GM20431 (cell line): ENCODE measurements at regions not wholly inside any gene's neighbourhood (a gene's known extent, or its start where the extent isn't known, plus 50 kb on each side); places are given as distances from the start of the nearest gene placed in this dataset.

ENCODE experiments used
- in situ Hi-C: fragments of 300-500 bp; cut with MseI, MboI; formaldehyde crosslinking; loops from one replicate; pipeline ENCODE4 v1.15.0; 2020; ENCODE audit warnings: low sequenced_read_pairs; ENCODE audit not compliant: unreplicated experiment

DNA sequence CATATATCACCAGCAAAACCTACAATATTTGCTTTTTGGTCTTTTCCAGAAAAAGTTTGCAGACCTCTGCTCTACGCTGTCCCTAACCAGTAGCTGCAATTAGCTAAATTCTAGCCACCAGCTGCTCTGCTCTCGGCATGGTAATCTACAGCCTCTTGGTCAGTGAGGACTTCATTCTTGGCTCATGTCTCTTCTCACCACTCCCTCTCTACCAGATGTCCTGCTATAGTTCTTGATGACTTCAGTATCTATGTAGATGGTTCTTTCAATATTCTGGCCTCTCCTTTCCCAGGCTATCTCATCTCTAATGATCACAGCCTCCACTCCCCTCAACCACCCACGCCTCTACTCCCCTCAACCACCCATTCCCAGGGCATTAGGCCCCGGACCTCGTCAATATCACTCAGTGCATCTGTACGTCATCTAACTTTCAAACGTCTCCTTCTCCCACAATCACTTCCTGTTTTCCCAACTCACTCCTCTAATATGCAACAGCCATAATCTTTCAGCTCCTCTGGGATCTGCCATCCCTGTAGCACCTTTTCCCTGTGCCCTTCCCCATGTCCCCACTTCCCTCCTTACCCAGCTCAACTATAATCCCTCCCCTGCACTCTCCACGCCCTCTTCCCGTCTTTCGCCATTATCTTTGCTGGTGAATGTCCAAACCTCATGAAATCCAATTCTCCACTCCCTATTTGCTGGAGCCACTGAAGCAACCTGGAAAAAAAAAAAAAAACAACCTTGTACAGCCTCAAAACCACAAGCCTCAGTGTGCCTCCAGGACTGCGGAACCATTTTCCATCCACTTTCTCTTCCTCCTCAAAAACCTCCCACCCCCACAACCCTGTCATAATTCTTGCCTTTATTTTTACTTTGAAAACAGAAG, 429.4 kb upstream of the PROK2 start:
- in situ Hi-C loops: no loop called here

DNA sequence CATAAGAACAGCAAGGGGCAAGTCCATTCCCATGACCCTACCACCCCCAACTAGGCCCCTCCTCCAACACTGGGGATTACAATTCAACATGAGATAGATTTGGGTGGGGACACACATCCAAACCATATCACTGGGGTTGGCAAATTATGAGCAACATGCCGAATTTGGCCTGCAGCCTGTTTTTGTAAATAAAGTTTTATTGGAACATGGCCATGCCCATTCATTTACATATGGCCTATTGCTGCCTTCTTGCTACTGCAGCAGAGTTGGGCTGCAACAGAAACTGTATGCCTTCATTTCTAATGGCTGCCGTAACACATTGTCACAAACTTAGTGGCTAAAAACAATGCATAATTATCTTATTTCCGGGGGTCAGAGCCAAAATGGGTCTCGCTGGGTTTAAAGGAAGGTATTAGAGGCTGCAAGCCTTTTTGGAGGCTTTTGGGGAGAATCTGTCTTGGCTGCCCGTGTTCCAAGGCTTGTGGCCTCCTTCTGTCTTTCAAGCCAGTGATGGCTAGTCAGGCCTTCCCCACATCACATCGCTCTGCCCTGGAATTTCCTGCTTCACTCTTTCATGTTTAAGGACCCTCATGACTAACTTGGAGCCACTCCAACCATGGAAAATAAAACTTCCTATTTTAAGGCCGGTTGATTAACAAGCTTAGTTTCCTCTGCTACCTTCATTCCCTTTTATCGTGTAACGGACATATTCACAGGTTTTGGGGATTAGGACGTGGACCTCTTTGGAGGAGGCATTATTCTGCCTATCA, 428.5 kb upstream of the PROK2 start:
- in situ Hi-C loops: no loop called here

DNA sequence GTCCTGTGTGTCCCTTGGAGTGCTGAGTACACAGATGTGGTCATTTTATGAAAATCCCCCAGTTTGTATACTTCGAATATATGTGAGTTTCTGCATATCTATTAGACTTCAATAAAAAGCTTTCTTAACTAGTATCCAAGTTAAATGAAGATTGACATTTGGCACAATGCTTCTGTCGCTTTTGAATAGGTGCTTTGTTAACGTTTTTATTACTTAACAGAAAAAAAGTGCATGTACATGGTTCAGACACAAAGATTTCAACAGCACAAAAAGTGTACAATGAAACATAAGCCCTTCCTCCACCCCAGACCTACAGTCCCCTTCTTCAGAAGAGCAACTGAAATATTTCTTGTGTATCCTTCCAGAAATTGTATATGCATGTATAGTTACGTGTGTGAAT, 427.4 kb upstream of the PROK2 start:
- in situ Hi-C loops: no loop called here

- in situ Hi-C loops: no loop called here
These were observed 425.3 kb upstream of the PROK2 start for GRCh38 chr3:72210261-72210660.

DNA sequence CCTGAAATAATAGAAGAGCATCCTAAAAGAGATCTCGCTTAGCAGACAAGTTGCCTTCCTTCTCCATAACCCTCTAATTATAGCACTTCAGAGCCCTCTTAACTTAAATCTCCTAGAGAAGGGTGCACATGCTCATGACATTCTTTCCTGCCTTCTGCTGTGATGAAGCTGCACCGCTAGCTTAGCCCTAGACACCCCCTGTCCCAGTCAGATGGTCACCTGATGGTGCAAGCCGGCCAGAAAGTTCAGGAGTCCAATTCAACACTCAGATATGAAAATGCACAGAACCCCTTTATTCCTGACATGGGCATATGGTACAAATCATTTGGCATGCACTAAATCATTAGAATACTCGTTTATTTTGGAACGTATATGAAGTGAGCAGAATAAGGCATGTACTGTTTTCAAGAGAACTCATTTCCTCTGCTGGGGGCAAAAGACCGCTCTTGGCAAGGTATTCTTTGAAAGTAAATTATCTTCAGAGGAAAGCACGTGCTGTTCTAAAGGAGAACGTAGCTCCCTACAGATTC, 420.4 kb upstream of the PROK2 start:
- in situ Hi-C loops: no loop called here

- in situ Hi-C loops: no loop called here
These were observed 419.5 kb upstream of the PROK2 start for GRCh38 chr3:72204452-72204851.

DNA sequence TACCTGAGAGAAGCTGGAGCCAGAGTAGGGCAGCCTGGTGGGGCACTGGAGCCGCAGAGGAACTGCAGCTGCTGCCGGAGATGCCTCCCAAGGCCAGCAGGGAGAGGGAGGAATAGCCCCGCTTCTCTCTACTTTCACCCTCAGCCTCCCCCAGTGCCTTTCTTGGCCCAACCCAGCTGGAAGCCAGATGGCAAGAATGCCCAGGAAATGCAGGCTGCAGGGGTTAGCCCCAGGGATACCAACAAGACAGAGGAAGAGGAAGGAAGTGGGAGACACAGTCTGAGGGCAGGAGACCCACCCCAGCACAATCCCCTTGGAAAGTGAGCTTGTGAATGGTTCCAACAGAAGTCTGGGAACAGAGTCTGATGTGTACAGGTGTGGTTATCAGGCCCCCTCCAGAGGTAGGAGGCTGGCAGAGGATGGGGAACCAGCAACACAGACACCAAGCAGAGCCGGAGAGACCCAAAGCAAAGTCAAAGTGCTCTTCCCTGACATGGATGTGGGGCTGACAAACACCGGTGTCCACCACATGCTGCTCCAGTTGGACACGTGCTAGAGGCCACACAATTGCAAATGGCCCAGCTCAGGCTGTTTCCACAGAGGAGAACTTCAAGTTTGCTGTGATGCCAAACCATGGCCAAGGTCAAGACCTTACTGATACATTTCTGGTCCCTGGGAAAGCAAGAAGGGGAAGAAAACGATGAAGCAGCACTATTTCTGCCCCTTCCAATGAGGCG, 418.8 kb upstream of the PROK2 start:
- in situ Hi-C loops: no loop called here

GRCh38 chr3:72203105-72203504, 418.2 kb upstream of the PROK2 start:
- in situ Hi-C loops: no loop called here

DNA sequence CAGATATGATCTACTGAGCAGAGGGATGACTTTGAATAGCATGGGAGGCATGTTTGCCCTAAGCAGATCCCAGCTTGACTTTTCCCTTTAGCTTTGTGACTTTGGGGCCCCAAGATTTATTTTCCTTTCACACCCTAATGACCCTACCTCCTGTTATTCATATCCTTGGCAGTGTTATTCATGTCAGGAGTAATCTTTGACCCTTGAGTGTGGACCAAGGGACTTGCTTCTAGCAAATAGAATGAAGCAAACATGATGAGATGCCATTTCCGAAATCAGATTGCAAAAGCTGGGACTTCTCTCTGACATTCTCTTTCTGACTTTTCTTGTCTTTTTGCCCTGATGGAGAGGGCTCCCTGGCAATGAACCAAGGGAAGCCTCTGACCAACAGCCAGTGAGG, 415.4 kb upstream of the PROK2 start:
- in situ Hi-C loops: no loop called here

- in situ Hi-C loops: no loop called here
These were observed 414.6 kb upstream of the PROK2 start for GRCh38 chr3:72199530-72199929.

DNA sequence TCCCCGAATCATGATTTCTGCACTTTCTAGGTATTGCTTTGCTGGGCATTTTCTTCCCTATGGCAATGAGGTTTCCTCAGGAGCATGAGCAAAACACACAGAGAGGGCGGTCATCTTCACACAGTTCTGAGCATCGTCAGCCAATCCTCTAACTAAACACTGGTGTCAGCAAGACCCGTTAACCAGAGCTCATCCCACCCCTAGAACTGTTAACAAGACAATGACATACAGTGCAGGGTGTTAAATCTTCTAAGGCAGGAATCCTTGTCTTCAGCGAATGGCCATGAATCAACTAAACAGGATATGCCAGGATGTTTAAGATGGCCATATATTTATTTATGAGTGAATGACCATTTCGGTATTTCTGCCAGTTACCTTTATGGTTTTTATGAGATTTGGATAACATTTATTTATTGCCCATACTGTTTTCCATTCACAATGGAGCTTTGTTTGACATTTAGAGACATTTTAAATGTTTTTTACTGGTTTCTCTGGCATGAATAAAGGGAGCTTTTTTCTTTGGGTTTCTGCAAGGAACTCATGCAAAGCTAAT, 411.5 kb upstream of the PROK2 start:
- in situ Hi-C loops: no loop called here

- in situ Hi-C loops: no loop called here
These were observed 410.9 kb upstream of the PROK2 start for GRCh38 chr3:72195895-72196294.

- in situ Hi-C loops: no loop called here
These were observed 409.5 kb upstream of the PROK2 start for GRCh38 chr3:72194458-72194857.

- in situ Hi-C loops: no loop called here
These were observed 409.0 kb upstream of the PROK2 start for GRCh38 chr3:72193771-72194430.

GRCh38 chr3:72192572-72192971, 407.6 kb upstream of the PROK2 start:
- in situ Hi-C loops: no loop called here

DNA sequence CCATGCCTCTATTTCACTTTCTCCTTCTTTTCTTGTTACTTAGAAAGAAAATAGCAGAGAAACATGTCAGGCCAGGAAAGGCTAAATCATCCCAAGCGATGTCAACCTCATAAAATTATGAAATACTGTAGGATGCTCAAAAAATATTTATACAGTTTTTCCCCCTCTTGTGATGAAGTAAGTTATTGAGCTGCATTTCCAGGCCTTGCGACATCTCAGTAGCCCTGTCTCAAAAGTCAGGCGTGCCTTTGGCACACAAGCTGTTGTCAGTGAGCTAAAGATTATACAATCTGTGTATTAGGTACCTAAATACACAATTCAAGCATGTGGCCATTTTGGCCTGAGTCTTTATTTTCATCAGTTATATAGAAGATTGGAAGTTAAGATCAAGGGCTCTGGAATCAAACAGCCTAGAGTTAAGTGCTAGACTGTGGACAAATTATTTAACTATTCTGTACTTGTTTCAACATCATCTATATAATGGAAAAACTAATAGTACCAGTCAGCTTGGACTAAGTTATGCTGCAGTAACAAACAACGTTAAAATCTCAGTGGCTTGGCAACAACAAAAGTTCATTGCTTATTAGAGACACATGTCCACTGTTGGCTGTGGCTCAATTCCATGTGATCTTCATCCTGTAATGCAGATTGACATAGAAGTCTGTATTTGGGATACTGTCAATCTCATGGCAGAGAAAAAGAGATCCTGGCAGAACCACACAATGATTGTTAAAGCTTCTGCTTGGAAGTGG, 406.4 kb upstream of the PROK2 start:
- in situ Hi-C loops: no loop called here

- in situ Hi-C loops: no loop called here
These were observed 405.1 kb upstream of the PROK2 start for GRCh38 chr3:72190050-72190449.

GRCh38 chr3:72189339-72189738, 404.4 kb upstream of the PROK2 start:
- in situ Hi-C loops: no loop called here

DNA sequence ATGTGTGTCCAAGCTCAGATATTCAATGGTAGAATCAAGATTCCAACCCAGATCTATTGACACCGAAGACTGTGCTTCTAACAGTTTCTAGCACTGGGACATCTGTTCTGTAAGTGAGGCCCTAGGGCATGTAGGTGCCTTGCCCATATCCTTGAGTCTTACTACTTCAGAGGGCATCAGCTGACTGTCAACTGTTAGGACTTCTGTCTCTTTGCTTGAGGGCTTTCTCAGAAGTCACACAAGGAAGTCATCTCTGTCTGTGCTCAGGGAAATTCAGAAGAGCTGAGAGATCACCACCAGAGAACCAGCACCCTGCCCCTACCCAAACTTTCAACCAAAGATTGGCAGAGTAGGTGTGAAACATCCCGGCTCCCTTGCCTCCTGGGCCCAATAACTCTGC, 403.6 kb upstream of the PROK2 start:
- in situ Hi-C loops: no loop called here
